A673 (cell line): ENCODE measurements at regions not wholly inside any gene's neighbourhood (a gene's known extent, or its start where the extent isn't known, plus 50 kb on each side); places are given as distances from the start of the nearest gene placed in this dataset.

Experiments
- EZH2 ChIP-seq: fragments of 200-600 bp; sonication (generic); IDR thresholded peaks from 2 replicates; pipeline ENCODE4 v1.6.1; 2017; ENCODE audit warnings: borderline replicate concordance, low read depth, mild to moderate bottlenecking, mixed read lengths, antibody characterized with exemption, low read length; ENCODE audit not compliant: poor library complexity, severe bottlenecking
- TF ChIP-seq, protein P1 (sequence below): fragments of 300-800, 200-600 bp; sonication (generic); conservative IDR thresholded peaks from 2 replicates; pipeline ENCODE4 v1.5.1; 2017; ENCODE audit warnings: low read depth, mild to moderate bottlenecking, antibody characterized with exemption, low read length, moderate library complexity, mixed read lengths

DNA sequence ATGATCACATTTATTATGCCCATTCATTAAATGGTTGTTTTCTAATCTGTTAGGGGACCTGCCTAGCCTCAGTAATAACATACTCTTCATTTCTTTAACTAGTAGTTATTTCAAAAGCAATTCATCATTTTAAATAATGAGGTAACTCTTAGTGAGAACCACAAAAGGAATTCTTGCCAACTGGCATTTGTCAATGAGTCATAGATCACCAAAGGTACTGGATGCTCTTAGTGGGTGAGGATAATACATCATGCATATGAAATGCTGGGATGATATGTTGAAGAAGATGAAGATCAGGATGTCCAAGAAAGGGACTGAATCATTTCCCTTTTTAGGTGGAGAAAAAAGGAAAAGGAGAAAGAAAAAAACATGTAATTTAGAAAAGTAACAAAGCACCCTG, 826.2 kb upstream of the DDX18 start:
- TF ChIP-seq, protein P1, sequence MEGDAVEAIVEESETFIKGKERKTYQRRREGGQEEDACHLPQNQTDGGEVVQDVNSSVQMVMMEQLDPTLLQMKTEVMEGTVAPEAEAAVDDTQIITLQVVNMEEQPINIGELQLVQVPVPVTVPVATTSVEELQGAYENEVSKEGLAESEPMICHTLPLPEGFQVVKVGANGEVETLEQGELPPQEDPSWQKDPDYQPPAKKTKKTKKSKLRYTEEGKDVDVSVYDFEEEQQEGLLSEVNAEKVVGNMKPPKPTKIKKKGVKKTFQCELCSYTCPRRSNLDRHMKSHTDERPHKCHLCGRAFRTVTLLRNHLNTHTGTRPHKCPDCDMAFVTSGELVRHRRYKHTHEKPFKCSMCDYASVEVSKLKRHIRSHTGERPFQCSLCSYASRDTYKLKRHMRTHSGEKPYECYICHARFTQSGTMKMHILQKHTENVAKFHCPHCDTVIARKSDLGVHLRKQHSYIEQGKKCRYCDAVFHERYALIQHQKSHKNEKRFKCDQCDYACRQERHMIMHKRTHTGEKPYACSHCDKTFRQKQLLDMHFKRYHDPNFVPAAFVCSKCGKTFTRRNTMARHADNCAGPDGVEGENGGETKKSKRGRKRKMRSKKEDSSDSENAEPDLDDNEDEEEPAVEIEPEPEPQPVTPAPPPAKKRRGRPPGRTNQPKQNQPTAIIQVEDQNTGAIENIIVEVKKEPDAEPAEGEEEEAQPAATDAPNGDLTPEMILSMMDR, result no peak
- TF ChIP-seq EZH2, result no peak
